ENCODE measurements at regions not wholly inside any gene's neighbourhood (a gene's known extent, or its start where the extent isn't known, plus 50 kb on each side); places are given as distances from the start of the nearest gene placed in this dataset.

DNA sequence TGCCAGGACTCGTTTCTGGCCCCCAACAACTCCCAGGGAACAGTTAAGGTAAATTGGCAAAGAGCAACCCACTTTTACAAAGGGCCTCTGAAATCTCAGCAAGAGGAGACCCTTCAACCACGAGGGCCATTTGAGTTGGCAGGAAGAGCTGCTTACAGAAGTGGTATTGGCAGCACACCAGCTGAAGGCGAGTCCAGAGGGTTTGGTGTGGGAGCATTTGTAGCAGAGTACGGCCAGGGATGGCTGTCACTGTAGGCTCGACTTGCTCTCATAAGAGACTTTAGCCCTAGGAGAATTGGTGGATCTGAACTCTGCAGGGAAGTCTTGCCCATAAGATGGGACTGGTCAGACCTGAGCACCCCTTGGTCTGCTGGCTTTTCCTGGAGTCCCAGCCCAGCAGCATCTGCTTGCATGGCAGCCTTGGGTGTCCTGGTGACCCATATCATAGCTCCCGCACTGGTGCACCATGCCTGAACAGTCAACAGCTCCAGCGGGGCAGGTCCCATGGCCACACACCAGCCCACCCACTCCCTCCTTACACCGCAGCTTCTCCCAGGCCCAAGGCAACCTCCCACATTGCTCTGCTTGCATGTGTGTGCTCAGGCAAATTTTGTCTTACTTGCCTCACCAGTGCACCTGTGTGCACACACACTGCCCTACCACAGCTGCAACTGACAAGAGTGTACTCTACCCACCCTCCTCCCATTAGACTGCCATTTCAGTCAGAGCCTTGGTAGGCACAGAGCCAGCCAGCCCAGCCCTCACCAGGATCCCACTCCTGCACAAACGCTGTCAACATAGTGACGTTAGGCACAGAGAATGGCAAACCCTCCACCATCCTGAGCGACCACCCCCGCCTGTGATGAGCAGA lies 861.6 kb upstream of the DPPA4 start:
- no peak for TF ChIP-seq CTCF (conservative IDR thresholded peaks at IDR 0.05; ENCODE audit: control insufficient read depth, insufficient read depth, low read depth, low read length)
- no peak for DNase-seq (ENCODE audit: low read depth)
- no peak overlapping the region for H3K4me3 ChIP-seq (ENCODE audit: control insufficient read depth, low read depth, low read length)

DNA sequence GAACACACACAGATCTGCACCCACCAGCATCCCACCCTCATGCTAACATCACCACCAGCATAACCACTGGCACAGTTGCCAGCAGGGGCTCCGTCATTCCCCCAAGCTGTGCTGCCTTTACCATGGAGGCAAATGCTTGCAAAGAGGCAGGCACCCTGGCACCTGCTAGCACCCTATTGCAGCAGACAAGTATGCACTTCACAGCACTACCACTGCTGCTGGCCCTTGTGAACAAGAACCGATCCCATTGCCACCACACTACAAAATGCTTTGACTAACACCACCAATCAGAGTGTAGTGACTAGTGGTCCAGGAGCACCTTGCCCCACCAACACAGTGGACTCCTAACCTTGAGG lies 862.2 kb upstream of the DPPA4 start:
- DNase-seq (ENCODE audit: low read depth) = no peak
- TF ChIP-seq CTCF (conservative IDR thresholded peaks at IDR 0.05; ENCODE audit: control insufficient read depth, insufficient read depth, low read depth, low read length) = no peak
- no peak overlapping the region for H3K4me3 ChIP-seq (ENCODE audit: control insufficient read depth, low read depth, low read length)

DNA sequence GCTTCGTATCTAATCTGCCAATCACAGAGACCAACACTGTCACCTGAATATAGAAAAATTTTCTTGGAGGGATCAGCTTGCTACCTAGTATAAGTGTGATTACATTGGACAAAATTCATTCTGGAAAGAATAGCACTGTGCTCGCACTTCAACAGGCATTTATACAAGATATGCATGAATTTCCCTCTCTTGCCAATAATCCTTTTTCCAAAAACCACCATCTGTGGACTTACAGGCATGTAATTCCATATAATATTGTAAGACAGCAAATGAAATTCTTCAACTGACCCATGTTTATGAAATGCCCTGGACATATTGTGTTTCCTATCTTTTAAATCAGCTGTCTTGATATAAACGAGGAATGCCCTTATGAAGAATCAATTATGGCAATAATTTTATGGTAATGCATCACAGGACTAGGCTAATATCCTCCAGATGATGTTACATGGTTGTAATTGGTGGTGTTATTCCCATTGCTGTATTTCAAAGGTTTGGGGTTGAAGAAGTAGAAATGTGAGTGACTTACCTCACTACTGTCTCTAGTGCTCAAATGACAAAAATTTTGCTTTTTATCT lies 861.4 kb upstream of the NECTIN3 start:
- no peak overlapping the region for H3K4me3 ChIP-seq (ENCODE audit: control insufficient read depth, low read depth, low read length)
- TF ChIP-seq CTCF (conservative IDR thresholded peaks at IDR 0.05; ENCODE audit: control insufficient read depth, insufficient read depth, low read depth, low read length) = no peak
- DNase-seq (ENCODE audit: low read depth) = no peak

DNA sequence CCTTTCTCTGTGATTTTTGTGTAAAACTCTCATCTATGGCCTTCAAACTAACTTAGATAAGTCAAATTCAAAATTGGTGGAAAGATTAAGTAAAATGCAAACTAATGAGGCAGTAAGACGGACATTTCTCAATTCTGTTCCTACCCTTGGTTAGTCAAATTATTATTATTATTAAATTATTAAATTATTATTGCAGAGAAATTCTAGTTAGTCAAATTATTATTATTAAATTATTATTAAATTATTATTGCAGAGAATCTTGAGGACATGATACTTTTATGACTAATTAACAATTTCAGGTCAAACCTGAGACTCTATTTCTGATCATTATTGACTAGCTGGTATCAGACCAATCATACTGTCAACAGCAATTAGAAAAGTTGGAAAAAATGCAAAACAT lies 845.0 kb upstream of the NECTIN3 start:
- no peak overlapping the region for H3K4me3 ChIP-seq (ENCODE audit: control insufficient read depth, low read depth, low read length)
- TF ChIP-seq CTCF (conservative IDR thresholded peaks at IDR 0.05; ENCODE audit: control insufficient read depth, insufficient read depth, low read depth, low read length) = no peak
- no peak for DNase-seq (ENCODE audit: low read depth)

- TF ChIP-seq CTCF (conservative IDR thresholded peaks at IDR 0.05; ENCODE audit: control insufficient read depth, insufficient read depth, low read depth, low read length) = no peak
- no peak for DNase-seq (ENCODE audit: low read depth)
- H3K4me3 ChIP-seq (ENCODE audit: control insufficient read depth, low read depth, low read length) = no peak overlapping the region
These were observed 843.6 kb upstream of the NECTIN3 start for GRCh38 chr3:110227991-110228390.

DNA sequence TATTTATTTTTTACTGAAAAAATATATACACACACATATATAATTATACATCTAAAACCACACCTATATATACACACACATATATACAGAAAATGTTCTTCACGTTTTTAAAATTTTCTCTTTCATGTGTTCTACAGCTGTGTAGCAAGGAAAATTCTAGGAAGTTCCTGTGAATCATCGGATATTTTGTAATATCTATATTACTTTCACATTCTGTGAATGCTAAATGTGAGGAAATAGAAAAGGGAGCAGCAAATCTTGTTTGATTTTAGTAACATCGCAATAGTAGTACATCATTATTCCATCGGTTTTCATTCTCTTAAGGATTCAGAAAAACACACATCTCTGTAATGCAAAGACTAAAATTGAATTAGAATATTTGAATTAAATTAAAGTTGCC lies 836.8 kb upstream of the NECTIN3 start:
- DNase-seq (ENCODE audit: low read depth) = peak; percentile 48
- H3K4me3 ChIP-seq (ENCODE audit: control insufficient read depth, low read depth, low read length) = no peak overlapping the region
- TF ChIP-seq CTCF (conservative IDR thresholded peaks at IDR 0.05; ENCODE audit: control insufficient read depth, insufficient read depth, low read depth, low read length) = no peak
